ENCODE measurements at regions not wholly inside any gene's neighbourhood (a gene's known extent, or its start where the extent isn't known, plus 50 kb on each side); places are given as distances from the start of the nearest gene placed in this dataset.

- peak; percentile 90 for DNase-seq
These were observed 49.8 kb upstream of the BAHCC1 start for GRCh38 chr17:81345228-81346089.
